Hepatocyte (in vitro differentiated cells): ENCODE measurements at regions not wholly inside any gene's neighbourhood (a gene's known extent, or its start where the extent isn't known, plus 50 kb on each side); places are given as distances from the start of the nearest gene placed in this dataset.
A peak's percentile ranks its signal among the peaks of the same experiment; 100 is the strongest.

Experiments used
- DNase-seq: peaks from one replicate; pipeline ENCODE4 v3.0.0-alpha.2; 2016; ENCODE audit warnings: low spot score
- H2AFZ ChIP-seq: fragments of 200-600 bp; sonication (generic); 2 replicates; pipeline ENCODE4 v1.6.0; 2016; ENCODE audit warnings: antibody characterized with exemption, mild to moderate bottlenecking
- H3K27ac ChIP-seq: fragments of 200-600 bp; sonication (generic); 2 replicates; pipeline ENCODE4 v1.5.1; 2016; ENCODE audit warnings: mild to moderate bottlenecking
- H3K27me3 ChIP-seq: fragments of 200-600 bp; sonication (generic); 2 replicates; pipeline ENCODE4 v1.6.1; 2016
- H3K36me3 ChIP-seq: fragments of 200-600 bp; sonication (generic); replicated peaks from 2 replicates; pipeline ENCODE4 v1.5.1; 2016; ENCODE audit warnings: low read depth; ENCODE audit not compliant: insufficient read depth
- H3K4me1 ChIP-seq: fragments of 200-600 bp; sonication (generic); 2 replicates; pipeline ENCODE4 v1.5.1; 2016; ENCODE audit warnings: mild to moderate bottlenecking, moderate library complexity; ENCODE audit not compliant: insufficient read depth
- H3K4me2 ChIP-seq: fragments of 200-600 bp; sonication (generic); 2 replicates; pipeline ENCODE4 v1.6.0; 2016
- H3K4me3 ChIP-seq: fragments of 200-600 bp; sonication (generic); 2 replicates; pipeline ENCODE4 v1.5.1; 2016; ENCODE audit warnings: mild to moderate bottlenecking
- H3K79me2 ChIP-seq: fragments of 200-600 bp; sonication (generic); 2 replicates; pipeline ENCODE4 v1.6.0; 2017; ENCODE audit warnings: mild to moderate bottlenecking
- H3K9me2 ChIP-seq: fragments of 200-600 bp; sonication (generic); replicated peaks from 2 replicates; pipeline ENCODE4 v1.6.0; 2017; ENCODE audit warnings: mild to moderate bottlenecking; ENCODE audit not compliant: insufficient read depth
- H3K9me3 ChIP-seq: fragments of 200-600 bp; sonication (generic); 2 replicates; pipeline ENCODE4 v1.5.1; 2016; ENCODE audit warnings: low read depth, mild to moderate bottlenecking
- H4K20me1 ChIP-seq: fragments of 200-600 bp; sonication (generic); 2 replicates; pipeline ENCODE4 v1.6.0; 2016; ENCODE audit warnings: mild to moderate bottlenecking; ENCODE audit not compliant: insufficient read depth, poor library complexity, severe bottlenecking
- EZH2 ChIP-seq: fragments of 200-600 bp; sonication (generic); IDR thresholded peaks from 2 replicates; pipeline ENCODE4 v1.6.1; 2016; ENCODE audit warnings: antibody characterized with exemption, mild to moderate bottlenecking, borderline replicate concordance
- EZH2phosphoT487 ChIP-seq: fragments of 200-600 bp; sonication (generic); IDR thresholded peaks from one replicate; pipeline ENCODE4 v1.6.1; 2018; ENCODE audit warnings: antibody characterized with exemption, mild to moderate bottlenecking, low read depth, moderate library complexity; ENCODE audit not compliant: unreplicated experiment, severe bottlenecking
- WGBS: methylation state at CpG from one replicate; pipeline ENCODE4 v1.1.6; 2016; ENCODE audit warnings: low lambda C conversion rate; ENCODE audit errors: missing lambda C conversion rate; 5-methylcytosine and 5-hydroxymethylcytosine counted together
- TF ChIP-seq, protein P1 (sequence below): fragments of 200-600 bp; sonication (generic); IDR thresholded peaks from 2 replicates; pipeline ENCODE4 v1.5.1; 2016; ENCODE audit warnings: antibody characterized with exemption, mild to moderate bottlenecking; ENCODE audit not compliant: poor library complexity

DNA sequence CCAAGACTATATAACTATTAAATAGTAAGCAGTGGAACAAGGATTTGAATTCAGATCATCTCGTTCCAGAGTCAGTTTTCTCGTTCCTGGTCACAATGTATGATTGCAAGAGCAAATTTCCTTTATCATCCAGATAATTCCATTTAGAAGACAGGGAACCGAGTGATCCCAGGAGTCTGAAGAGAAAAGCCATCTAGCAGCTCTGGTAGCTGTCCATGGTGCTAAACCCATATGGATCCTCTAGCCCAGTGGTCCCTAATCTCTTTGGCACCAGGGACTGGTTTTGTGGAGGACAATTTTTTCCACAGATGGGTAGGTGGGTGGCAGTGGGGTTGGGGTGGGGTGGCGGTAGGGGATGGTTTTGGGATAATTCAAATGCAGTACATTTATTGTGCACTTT, 229.4 kb downstream of the PTPRU start:
- no peak overlapping the region for H3K4me2 ChIP-seq
- H3K9me2 ChIP-seq: no peaks in the 10 kb centered on the region
- H3K4me3 ChIP-seq: no peak overlapping the region
- no peaks in the 10 kb centered on the region for H3K4me1 ChIP-seq
- no peaks in the 10 kb centered on the region for H3K9me3 ChIP-seq
- H3K27me3 ChIP-seq: no peaks in the 10 kb centered on the region
- H4K20me1 ChIP-seq: no peaks in the 10 kb centered on the region
- WGBS: 81% methylated on average over 4 of the region's 4 CpGs
- no peak overlapping the region for H3K27ac ChIP-seq
- H2AFZ ChIP-seq: no peak overlapping the region
- H3K79me2 ChIP-seq: no peaks in the 10 kb centered on the region
- TF ChIP-seq EZH2 (no peak), EZH2phosphoT487 (no peak)
- TF ChIP-seq, protein P1, sequence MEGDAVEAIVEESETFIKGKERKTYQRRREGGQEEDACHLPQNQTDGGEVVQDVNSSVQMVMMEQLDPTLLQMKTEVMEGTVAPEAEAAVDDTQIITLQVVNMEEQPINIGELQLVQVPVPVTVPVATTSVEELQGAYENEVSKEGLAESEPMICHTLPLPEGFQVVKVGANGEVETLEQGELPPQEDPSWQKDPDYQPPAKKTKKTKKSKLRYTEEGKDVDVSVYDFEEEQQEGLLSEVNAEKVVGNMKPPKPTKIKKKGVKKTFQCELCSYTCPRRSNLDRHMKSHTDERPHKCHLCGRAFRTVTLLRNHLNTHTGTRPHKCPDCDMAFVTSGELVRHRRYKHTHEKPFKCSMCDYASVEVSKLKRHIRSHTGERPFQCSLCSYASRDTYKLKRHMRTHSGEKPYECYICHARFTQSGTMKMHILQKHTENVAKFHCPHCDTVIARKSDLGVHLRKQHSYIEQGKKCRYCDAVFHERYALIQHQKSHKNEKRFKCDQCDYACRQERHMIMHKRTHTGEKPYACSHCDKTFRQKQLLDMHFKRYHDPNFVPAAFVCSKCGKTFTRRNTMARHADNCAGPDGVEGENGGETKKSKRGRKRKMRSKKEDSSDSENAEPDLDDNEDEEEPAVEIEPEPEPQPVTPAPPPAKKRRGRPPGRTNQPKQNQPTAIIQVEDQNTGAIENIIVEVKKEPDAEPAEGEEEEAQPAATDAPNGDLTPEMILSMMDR: no peak
- H3K36me3 ChIP-seq: no peaks in the 10 kb centered on the region
- DNase-seq: peak; percentile 56

DNA sequence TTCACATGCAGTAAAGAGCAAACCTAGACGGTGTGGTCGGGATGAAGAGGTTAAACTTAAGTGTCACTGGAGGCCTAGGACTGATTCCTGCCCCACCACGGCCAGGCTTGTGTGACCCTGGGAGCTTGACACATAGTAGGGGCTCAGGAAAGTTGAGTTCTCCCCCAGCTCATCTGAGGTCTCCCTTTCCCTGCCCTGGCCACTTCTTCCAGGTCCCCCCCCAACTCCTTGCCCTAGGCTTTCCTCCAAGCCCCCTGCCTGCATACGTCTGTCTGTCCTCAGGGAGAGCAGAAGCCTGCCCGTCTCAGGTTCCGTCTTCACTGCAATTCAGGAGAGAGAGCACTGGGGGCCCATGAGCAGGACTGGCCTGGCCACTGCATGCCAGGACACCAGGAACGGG, 225.8 kb downstream of the PTPRU start:
- no peak overlapping the region for H3K27ac ChIP-seq
- no peaks in the 10 kb centered on the region for H3K9me3 ChIP-seq
- 74% methylated on average over 7 of the region's 7 CpGs for WGBS
- H3K4me1 ChIP-seq: no peaks in the 10 kb centered on the region
- no peak overlapping the region for H3K4me2 ChIP-seq
- no peak overlapping the region for H2AFZ ChIP-seq
- H3K9me2 ChIP-seq: no peaks in the 10 kb centered on the region
- no peak for TF ChIP-seq EZH2
- TF ChIP-seq, protein P1: no peak
- H3K27me3 ChIP-seq: no peaks in the 10 kb centered on the region
- no peaks in the 10 kb centered on the region for H3K36me3 ChIP-seq
- H3K79me2 ChIP-seq: no peaks in the 10 kb centered on the region
- no peak overlapping the region for H3K4me3 ChIP-seq
- DNase-seq: no peak
- no peaks in the 10 kb centered on the region for H4K20me1 ChIP-seq

DNA sequence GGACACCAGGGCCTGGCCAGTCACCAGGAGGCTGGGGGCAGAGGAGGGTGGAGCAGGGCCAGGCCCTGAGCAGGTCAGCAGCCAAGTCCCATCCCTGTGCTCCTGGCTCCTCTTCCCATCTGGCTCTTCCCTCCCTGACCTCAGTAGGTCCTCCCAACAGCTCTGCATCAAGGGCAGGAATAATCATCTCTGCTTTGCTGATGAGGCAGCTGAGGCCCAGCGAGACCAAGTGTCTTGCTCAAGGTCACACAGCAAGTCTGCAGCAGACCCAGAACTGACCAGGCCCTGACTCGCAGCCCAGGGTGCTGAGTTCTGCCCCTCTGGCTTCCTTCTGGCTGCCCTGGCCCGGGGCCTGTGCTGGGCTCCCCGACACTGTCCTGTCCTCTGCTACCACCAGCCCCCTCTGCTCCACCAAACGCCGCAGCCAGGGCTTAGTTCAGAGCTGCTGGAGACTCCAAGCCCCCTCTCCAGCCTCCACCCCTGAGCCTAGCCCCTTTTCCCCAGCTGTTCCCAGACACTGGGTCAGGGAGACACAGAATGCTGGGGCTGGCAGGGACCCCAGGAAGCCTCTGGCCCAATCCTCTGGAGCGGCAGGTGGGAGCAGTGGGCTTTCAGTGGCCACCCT, 224.9 kb downstream of the PTPRU start:
- no peak for DNase-seq
- no peak overlapping the region for H2AFZ ChIP-seq
- no peak overlapping the region for H3K4me3 ChIP-seq
- WGBS: 84% methylated on average over 7 of the region's 7 CpGs
- TF ChIP-seq EZH2: no peak
- TF ChIP-seq, protein P1: no peak
- no peak for TF ChIP-seq EZH2phosphoT487
- H3K79me2 ChIP-seq: no peaks in the 10 kb centered on the region
- no peaks in the 10 kb centered on the region for H3K27me3 ChIP-seq
- H3K9me2 ChIP-seq: no peaks in the 10 kb centered on the region
- H3K4me2 ChIP-seq: no peak overlapping the region
- no peak overlapping the region for H3K27ac ChIP-seq
- no peaks in the 10 kb centered on the region for H3K36me3 ChIP-seq
- H4K20me1 ChIP-seq: no peaks in the 10 kb centered on the region
- no peaks in the 10 kb centered on the region for H3K9me3 ChIP-seq
- no peaks in the 10 kb centered on the region for H3K4me1 ChIP-seq

DNA sequence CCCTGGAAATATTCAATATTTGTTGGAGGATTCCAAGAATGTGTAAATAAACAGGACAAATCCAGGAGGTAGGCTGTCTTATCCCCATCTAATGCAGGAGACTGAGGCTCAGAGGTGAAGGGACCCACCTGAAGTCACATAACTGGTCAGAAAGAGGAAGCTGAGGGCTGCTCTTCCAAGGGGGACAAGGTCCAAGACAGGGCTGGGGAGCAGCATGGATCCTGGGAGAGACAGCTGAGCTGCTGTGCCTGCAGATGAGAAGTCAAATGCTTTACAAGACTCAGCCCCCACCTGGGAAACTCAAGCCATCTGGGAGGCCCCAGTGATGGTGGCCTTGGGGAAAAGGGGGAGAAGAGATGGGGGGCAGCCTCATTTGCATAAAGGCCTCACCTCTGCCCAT, 224.4 kb downstream of the PTPRU start:
- H3K9me3 ChIP-seq: no peaks in the 10 kb centered on the region
- TF ChIP-seq EZH2phosphoT487 (no peak), EZH2 (no peak)
- TF ChIP-seq, protein P1: no peak
- no peak overlapping the region for H3K27ac ChIP-seq
- no peaks in the 10 kb centered on the region for H3K36me3 ChIP-seq
- H3K4me1 ChIP-seq: no peaks in the 10 kb centered on the region
- no peaks in the 10 kb centered on the region for H4K20me1 ChIP-seq
- H3K4me3 ChIP-seq: no peak overlapping the region
- DNase-seq: no peak
- no peaks in the 10 kb centered on the region for H3K79me2 ChIP-seq
- no peaks in the 10 kb centered on the region for H3K9me2 ChIP-seq
- no peaks in the 10 kb centered on the region for H3K27me3 ChIP-seq
- no peak overlapping the region for H2AFZ ChIP-seq
- H3K4me2 ChIP-seq: no peak overlapping the region
